Ureter (tissue), 1 donor: ENCODE measurements at regions not wholly inside any gene's neighbourhood (a gene's known extent, or its start where the extent isn't known, plus 50 kb on each side); places are given as distances from the start of the nearest gene placed in this dataset.

Experiments used
- DNase-seq: peaks from one replicate; pipeline ENCODE4 v3.0.0-alpha.2; 2020; ENCODE audit warnings: low spot score
- donor health status: DM: yes; HTN: yes; CAD: no.

GRCh38 chr5:6236170-6236793 lies 142.1 kb downstream of the MED10 start:
- no peak for DNase-seq

GRCh38 chr5:6235726-6236125 lies 142.6 kb downstream of the MED10 start:
- DNase-seq: no peak

DNA sequence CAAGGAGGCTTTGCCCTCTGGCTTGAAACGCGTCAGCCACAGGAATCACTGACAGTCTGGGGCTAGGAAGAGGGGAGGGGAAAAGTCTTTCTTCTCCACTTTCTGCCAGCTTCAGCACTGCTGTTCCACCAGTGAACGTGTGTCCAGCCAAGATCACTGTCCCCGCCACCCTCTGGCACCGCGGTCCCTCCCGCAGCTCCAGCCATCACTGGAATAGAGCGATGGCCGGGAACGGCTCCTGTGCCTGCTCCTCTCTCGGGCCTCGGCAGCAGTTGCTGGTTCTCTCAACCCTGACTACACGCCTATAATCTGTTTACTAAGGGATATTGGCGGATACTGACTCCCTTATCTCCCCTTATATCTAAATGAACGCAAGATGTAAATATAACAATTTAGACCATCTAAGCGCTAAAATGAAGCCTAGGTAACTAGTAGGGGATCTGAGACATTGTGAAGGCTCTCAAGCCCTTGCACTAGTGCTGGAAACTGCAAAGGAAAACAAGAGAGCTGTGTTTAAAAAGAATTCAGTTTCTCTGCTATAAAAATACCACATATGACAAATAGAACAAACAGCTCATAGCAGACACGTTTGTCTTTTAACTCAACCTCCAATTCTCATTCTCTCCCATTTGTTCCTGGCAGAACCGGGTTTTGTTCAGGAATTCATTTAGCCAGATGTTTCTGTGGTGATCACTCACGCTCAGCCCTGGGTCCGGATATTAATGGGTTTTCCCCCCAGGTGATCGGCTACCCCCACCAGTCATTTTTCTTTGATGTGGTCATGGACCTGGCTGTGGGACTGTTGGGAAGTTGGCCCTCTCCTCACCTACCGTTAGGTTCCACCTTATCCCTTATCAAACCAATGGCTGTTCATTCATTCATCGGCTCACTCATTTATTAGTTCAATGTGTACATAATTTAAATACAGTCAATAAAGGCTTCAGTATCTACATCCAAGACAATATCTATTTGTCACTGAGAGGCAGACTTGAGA lies 149.8 kb downstream of the MED10 start:
- no peak for DNase-seq

DNA sequence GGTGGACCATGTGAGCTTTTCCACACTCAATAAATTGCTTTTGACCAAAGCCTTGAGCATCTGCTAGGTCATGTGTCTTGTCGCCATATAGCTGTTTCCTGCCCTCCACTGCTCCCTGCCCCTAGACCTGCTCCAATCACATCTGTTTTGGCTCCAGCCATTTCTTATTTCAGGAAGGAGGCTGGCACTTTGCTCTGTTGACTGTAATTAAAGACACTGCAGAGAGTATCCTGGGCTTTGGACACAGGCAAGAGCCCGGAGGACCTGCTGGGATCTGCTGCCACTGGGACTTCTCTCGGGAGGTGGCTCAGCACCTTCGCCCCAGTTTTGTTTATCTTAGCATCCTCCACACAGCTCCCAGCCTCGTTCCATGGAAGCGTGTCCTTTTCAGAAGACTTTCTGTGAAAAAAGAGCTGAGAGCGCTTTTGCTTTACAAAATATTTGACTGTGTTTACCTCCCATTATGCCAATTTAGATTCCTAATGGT lies 153.2 kb downstream of the MED10 start:
- DNase-seq: no peak

DNA sequence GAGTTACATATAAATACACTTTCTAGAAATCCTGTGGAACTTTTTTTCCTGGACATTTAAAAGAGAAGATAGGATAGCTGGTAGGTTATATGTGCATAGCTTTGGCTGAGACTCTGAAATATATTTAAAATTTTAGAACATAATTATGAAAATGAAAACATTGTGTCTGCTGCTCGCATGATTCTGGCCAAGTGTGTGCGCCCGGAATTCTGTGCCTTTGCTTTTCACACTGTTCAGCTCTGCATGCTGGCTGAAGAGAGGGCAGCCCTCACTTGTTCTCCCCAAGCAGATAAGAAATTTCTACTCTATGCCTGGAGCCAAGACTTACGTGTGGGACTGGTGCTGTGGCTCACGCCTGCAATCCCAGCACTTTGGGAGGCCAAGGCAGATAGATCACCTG lies 153.9 kb downstream of the MED10 start:
- DNase-seq: no peak

- no peak for DNase-seq
Measured at GRCh38 chr5:6222899-6223298, 155.4 kb downstream of the MED10 start.

DNA sequence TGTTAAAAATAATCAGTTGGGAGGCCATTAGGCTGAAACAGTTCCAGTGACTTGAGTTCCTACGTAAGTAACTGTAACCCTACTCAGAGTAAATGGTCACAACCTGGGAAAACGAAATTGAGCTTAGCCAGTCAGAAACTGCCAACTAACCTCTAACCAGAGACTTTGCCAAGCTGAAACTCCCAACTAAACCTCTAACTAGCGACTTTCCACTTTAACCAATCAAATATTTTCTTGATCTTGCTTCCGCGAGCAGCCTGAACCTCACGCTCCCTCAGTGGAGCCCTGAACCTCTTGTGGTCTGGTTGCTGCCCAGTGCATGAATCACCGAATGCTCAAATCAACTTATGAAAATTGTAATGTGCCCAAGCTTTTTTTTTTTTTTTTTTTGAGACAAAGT lies 156.2 kb downstream of the MED10 start:
- no peak for DNase-seq

- DNase-seq: no peak
Measured at GRCh38 chr5:6221141-6221626, 157.2 kb downstream of the MED10 start.

DNA sequence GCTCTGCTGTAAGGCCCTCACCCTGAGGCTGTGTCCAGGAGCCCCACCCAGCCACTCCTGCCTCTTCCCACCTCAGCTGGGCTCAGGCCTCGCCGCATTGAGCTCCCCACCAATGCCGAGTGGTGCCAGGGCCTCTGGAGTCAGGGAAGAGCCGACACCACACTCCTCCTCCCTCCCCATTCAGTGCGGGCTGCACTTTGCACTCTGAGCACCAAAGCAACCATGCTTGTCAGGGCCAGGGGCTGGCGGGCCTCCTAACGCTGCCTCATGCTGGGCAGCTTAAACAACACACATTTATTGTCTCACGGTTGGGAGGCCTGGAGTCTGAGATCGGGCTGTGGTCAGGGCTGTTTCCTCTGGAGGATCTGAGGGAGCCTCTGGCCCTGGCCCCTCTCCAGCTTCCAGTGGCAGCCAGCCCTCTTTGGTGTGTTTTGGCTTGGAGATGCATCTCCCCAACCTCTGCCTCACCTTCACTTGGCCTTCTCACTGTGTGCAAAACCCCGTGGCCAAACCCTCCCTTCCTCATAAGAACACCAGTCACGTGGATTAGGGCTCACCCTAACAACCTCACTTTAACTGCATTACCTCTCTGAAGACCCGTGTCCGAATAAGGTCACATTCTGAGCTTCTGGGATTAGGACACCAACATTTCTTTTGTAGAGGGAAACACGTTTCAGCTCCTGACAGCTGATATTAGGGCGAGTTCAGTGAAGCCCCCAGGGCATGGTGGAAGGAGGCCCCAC lies 157.8 kb downstream of the MED10 start:
- no peak for DNase-seq

GRCh38 chr5:6218517-6218916 lies 159.8 kb downstream of the MED10 start:
- no peak for DNase-seq

- no peak for DNase-seq
Measured at GRCh38 chr5:6218116-6218515, 160.2 kb downstream of the MED10 start.

DNA sequence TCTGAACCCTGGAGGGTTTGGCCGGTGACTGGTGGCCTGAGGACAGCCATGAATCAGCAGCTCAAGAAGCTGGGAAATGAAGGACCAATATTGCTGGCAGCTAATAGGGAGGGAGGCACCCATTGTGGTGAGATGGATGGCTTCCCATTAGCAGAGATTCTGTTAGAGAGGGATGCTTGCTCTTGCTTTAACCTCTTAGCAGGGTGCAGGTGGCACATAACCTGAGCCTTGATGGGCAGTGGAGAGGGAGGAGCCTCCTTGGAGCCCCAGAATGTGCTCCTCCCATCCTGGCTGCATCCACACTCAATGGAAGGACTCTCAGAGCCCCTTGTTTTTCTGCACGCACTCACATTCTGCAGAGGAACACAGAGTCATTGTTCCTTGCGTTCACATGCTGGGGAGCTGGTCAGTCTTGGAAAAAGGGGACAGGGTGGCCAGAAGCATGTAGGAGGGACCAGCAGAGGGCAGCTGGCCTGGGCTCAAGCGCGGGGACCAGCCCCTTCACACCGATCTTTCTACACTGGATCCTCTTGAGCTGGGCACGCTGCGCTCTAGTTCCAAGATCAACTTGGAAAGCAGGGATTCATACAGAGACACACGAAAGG lies 161.8 kb downstream of the MED10 start:
- DNase-seq: no peak

GRCh38 chr5:6215891-6216290 lies 162.5 kb downstream of the MED10 start:
- no peak for DNase-seq

DNA sequence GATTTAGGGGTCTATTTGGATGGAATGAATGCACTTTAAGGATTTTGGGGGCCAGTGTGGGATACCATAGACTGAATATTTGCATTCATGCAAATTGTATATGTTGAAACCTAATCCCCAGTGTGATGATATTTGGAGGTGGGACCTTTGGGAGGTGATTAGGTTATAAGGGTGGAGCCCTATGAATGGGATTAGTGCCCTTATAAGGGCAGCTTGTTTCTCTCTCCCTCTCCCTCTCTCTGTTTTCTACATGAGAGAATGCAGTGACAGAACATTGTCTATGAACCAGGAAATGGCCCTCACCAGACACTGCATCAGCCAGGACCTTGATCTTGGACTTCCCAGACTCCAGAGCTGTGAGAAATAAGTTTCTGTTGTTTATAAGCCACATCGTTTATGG lies 166.1 kb downstream of the MED10 start:
- DNase-seq: no peak

DNA sequence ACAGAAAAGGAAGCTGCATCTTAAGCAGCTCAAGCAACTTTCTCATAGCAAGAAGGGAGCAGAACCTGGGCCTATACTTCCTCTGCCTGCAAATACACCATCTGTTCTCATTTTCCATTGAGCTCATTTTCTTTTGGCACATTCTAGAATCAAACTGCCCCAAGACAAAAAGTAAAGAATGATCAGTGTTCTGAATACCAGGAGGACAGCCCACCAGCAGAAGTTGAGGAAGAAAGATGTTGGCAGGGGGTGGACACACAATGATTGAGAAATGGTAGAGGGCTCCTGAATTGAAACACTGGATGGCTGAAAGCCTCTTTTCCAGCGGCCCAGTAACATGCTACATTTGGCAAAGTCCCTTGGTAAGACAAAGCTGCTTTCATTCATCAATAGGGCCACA lies 171.8 kb downstream of the MED10 start:
- DNase-seq: no peak

DNA sequence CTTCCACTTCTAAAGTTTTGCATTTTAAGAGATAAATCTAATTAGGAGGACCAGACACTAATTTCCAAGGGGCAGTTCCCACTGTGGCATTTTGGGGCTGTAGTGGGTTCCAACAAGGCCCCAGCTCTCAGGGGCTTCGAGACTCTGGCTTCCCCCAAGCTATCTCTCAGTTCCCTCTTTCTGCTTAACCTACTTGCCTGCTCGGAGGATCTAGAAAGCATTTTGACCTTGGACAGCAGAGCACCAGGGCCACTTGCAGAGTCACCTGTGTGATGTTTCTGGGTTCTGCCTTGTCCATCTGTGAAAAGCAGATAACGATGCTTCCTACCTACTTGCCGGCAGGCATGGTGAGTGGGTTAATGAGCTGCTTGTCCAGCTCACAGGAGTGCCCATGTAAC lies 175.4 kb downstream of the MED10 start:
- no peak for DNase-seq

DNA sequence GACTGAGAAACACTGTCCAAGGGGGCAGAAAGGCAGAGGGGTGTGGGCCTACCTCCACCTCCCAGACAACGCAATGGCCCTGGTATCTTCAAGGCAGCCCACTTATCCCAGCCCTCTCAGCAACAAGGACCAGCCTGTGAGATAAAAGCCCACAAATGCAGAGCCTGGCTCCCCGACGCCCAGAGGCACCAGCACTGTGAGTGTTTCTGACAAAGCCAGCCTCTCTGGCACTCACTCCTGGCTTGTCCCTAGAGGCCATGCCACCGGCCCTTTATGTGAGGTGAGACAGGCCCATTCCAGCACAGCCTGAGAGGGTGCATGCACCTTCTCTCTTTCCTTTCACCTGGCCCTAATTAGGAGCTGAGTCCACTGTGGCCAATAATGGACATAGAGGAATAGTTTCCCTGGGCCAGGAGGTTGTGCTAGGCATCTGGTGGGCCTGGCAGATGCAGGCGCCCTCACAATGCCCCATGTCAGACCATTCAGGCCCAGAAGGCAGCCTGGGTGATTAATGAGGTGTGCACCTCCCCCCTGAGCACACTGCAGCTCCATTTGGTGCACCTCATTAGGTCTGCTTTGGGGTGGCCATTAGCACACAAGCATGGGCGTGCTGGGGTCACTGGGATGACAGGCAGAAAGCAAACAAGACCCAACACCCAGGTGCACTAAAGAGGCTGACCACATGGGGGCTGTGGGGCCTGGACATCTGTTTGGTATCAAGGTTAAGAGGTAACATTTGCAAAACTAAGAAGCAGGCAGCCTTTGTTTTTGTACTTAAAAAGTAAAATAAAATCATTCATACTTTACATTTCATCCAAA lies 176.0 kb downstream of the MED10 start:
- no peak for DNase-seq

DNA sequence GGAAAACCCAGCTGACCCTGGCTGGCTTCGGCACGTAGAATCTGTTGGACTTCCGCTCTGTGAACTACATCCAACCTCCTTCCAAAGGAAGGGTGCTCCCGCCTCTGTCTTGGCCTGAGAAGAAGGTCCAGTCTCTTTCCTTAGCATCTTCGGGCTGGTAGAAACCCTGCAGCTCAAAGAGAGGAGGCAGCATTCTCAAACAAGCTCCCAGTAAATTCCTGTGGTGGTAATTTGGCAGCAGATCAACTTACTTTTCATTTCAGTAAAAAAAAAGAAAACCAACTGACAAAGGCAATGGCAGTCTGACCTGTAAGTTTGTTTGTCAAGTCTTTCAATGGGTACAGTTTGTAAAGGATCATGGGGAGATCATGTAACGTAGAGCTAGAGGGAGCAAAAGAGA lies 176.7 kb downstream of the MED10 start:
- DNase-seq: no peak

DNA sequence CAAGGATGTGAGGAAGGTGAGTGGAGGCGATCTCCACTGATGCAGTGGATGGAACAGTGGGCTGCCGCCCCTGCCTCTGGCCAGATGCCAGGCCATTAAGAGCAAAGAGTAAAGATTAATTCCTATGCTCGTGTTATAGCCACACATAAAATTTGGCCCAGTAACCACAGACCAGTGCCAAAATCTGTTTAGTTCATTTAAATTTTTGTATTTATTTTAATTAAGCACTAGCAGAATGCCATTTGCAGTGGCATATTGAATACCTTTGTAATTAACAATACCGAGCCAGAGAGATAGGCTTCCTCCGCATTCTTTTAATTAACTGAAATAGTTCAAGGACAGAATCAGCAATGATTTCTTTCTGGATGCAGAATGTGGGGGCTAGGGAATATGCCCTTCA lies 179.8 kb downstream of the MED10 start:
- DNase-seq: no peak

GRCh38 chr5:6197427-6197826 lies 180.9 kb downstream of the MED10 start:
- DNase-seq: no peak
